Lower leg skin (tissue), 4 donors: ENCODE measurements at regions not wholly inside any gene's neighbourhood (a gene's known extent, or its start where the extent isn't known, plus 50 kb on each side); places are given as distances from the start of the nearest gene placed in this dataset.

Experiments
- DNase-seq, 2 donors: peaks; one replicate each; pipeline ENCODE4 v3.0.0-alpha.2; 2019; ENCODE audit warnings: low spot score in 2 of 2
- H3K4me3 ChIP-seq: fragments of 200-600 bp; sonication (generic); 2 replicates; pipeline ENCODE4 v1.5.1; 2017; ENCODE audit warnings: mild to moderate bottlenecking, low read depth; ENCODE audit not compliant: poor library complexity, severe bottlenecking
- CTCF ChIP-seq, 3 donors: fragments of 450-650 bp; IDR thresholded peaks; one replicate each; pipeline ENCODE4 v1.5.1; 2016; ENCODE audit warnings: antibody characterized with exemption in 3 of 3, mild to moderate bottlenecking in 3 of 3, moderate library complexity in 2 of 3
- POLR2A ChIP-seq, 2 donors: fragments of 450-650 bp; IDR thresholded peaks; one replicate each; pipeline ENCODE4 v1.6.1; 2016 to 2017; ENCODE audit warnings: antibody characterized with exemption in 2 of 2, mild to moderate bottlenecking in 1 of 2, moderate library complexity in 1 of 2
- WGBS, 2 donors: methylation state at CpG; one replicate each; pipeline ENCODE4 v1.1.5; 2018; 5-methylcytosine and 5-hydroxymethylcytosine counted together
- intact Hi-C: fragments of 100-400 bp; cut with DNase I; formaldehyde crosslinking; loops from one replicate; pipeline ENCODE4 v1.15.0; 2023; ENCODE audit warnings: low total_unique reads

- no peak for DNase-seq
- no peak for TF ChIP-seq POLR2A (IDR thresholded peaks at IDR 0.05)
- no peak for TF ChIP-seq CTCF (IDR thresholded peaks at IDR 0.05)
- no peak overlapping the region for H3K4me3 ChIP-seq
- intact Hi-C loops: no loop called here
Observed at GRCh38 chr12:87290505-87290904, 738.7 kb downstream of the C12orf50 start.

GRCh38 chr12:87283886-87284285 lies 745.3 kb downstream of the C12orf50 start:
- H3K4me3 ChIP-seq: no peak overlapping the region
- TF ChIP-seq POLR2A (IDR thresholded peaks at IDR 0.05) (no peak), CTCF (IDR thresholded peaks at IDR 0.05) (no peak)
- no peak for DNase-seq
- intact Hi-C loops: no loop called here

GRCh38 chr12:87283111-87283510 lies 746.1 kb downstream of the C12orf50 start:
- no peak for DNase-seq
- intact Hi-C loops: no loop called here
- no peak overlapping the region for H3K4me3 ChIP-seq
- TF ChIP-seq CTCF (IDR thresholded peaks at IDR 0.05) (no peak), POLR2A (IDR thresholded peaks at IDR 0.05) (no peak)

- intact Hi-C loops: no loop called here
- DNase-seq: no peak
- no peak overlapping the region for H3K4me3 ChIP-seq
- no peak for TF ChIP-seq CTCF (IDR thresholded peaks at IDR 0.05)
- no peak for TF ChIP-seq POLR2A (IDR thresholded peaks at IDR 0.05)
- 90 to 91% methylated on average over 1 of the region's 1 CpG for WGBS, 2 donors
Observed at GRCh38 chr12:87280893-87281292, 748.3 kb downstream of the C12orf50 start.

- 74 to 78% methylated on average over 2 of the region's 2 CpGs for WGBS, 2 donors
- H3K4me3 ChIP-seq: no peak overlapping the region
- DNase-seq: no peak
- intact Hi-C loops: no loop called here
- TF ChIP-seq CTCF (IDR thresholded peaks at IDR 0.05) (no peak), POLR2A (IDR thresholded peaks at IDR 0.05) (no peak)
Observed at GRCh38 chr12:87280356-87280755, 748.8 kb downstream of the C12orf50 start.

GRCh38 chr12:87274594-87275245 lies 754.5 kb downstream of the C12orf50 start:
- no peak for DNase-seq
- intact Hi-C loops: no loop called here

More at GRCh38 chr12:87274594-87275245, 754.5 kb downstream of the C12orf50 start:
- WGBS, 2 donors: 58 to 63% methylated on average over 4 of the region's 4 CpGs
- no peak overlapping the region for H3K4me3 ChIP-seq
- TF ChIP-seq CTCF (IDR thresholded peaks at IDR 0.05) (no peak), POLR2A (IDR thresholded peaks at IDR 0.05) (no peak)
